ENCODE measurements at regions not wholly inside any gene's neighbourhood (a gene's known extent, or its start where the extent isn't known, plus 50 kb on each side); places are given as distances from the start of the nearest gene placed in this dataset.

- TF ChIP-seq EZH2 (IDR thresholded peaks at IDR 0.05) (no peak), FOXP2 (optimal IDR thresholded peaks at IDR 0.05; ENCODE audit: control extremely low read depth, extremely low read length, insufficient read depth) (no peak)
Observed at GRCh38 chr4:83833920-83834319, 298.0 kb downstream of the GPAT3 start.
